NB4 (cell line): ENCODE measurements at regions not wholly inside any gene's neighbourhood (a gene's known extent, or its start where the extent isn't known, plus 50 kb on each side); places are given as distances from the start of the nearest gene placed in this dataset.
"Not testable (repeated sequence)": the region's sequence is repeated elsewhere in the genome, so short reads cannot be mapped to it uniquely, and the experiment has no call there.

ENCODE experiments used
- TF ChIP-seq, protein P1 (sequence below): IDR thresholded peaks from 2 replicates; pipeline ENCODE4 v1.6.1; 2011; ENCODE audit warnings: low read depth, low read length
- TF ChIP-seq, protein P2 (sequence below): IDR thresholded peaks from one replicate; pipeline ENCODE4 v1.5.1; 2012; ENCODE audit warnings: low read depth, low read length

DNA sequence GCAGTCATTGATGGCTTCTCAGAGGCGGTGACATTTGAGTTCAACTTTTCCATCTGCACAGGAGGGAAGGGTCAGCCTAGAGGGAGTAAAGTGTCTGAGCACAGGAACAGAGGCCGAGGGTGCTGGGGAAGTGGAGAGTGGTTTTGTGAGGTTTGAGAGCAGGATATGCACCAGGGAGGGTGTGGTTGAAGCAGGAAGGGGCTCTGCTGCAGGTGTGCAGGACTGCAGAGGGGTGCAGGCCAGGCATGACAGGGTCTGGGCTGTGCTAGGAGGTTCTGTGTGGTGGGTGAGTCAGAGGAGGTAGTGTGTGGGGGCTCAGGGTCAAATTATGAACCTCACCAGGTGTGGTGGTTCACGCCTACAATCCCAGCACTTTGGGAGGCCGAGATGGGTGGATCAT lies 141.6 kb downstream of the TP53TG3F start:
- TF ChIP-seq, protein P1, sequence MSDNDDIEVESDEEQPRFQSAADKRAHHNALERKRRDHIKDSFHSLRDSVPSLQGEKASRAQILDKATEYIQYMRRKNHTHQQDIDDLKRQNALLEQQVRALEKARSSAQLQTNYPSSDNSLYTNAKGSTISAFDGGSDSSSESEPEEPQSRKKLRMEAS = not testable (repeated sequence)
- TF ChIP-seq, protein P2, sequence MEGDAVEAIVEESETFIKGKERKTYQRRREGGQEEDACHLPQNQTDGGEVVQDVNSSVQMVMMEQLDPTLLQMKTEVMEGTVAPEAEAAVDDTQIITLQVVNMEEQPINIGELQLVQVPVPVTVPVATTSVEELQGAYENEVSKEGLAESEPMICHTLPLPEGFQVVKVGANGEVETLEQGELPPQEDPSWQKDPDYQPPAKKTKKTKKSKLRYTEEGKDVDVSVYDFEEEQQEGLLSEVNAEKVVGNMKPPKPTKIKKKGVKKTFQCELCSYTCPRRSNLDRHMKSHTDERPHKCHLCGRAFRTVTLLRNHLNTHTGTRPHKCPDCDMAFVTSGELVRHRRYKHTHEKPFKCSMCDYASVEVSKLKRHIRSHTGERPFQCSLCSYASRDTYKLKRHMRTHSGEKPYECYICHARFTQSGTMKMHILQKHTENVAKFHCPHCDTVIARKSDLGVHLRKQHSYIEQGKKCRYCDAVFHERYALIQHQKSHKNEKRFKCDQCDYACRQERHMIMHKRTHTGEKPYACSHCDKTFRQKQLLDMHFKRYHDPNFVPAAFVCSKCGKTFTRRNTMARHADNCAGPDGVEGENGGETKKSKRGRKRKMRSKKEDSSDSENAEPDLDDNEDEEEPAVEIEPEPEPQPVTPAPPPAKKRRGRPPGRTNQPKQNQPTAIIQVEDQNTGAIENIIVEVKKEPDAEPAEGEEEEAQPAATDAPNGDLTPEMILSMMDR = not testable (repeated sequence)
